ENCODE measurements at regions not wholly inside any gene's neighbourhood (a gene's known extent, or its start where the extent isn't known, plus 50 kb on each side); places are given as distances from the start of the nearest gene placed in this dataset.

DNA sequence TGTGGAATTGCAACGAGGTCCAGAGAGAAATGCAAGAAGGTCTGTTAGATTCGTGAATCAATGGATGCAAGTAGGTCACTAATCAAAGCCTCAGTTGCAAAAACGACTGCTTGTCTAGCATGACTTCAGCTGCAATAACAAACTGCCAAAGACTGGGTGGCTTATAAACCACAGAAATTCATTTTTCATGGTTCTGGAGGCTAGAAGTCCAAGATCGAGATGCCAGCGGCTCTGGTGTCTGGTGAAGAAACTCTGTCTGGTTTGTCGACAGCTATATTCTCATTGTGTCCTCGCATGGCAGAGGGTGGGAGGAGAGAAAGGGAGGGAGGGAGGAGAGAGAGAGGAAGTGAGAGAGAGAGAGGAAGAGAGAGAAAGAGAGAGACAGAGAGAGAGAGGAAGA, 114.7 kb downstream of the MXRA5 start (continued):
- TF ChIP-seq, protein P1, sequence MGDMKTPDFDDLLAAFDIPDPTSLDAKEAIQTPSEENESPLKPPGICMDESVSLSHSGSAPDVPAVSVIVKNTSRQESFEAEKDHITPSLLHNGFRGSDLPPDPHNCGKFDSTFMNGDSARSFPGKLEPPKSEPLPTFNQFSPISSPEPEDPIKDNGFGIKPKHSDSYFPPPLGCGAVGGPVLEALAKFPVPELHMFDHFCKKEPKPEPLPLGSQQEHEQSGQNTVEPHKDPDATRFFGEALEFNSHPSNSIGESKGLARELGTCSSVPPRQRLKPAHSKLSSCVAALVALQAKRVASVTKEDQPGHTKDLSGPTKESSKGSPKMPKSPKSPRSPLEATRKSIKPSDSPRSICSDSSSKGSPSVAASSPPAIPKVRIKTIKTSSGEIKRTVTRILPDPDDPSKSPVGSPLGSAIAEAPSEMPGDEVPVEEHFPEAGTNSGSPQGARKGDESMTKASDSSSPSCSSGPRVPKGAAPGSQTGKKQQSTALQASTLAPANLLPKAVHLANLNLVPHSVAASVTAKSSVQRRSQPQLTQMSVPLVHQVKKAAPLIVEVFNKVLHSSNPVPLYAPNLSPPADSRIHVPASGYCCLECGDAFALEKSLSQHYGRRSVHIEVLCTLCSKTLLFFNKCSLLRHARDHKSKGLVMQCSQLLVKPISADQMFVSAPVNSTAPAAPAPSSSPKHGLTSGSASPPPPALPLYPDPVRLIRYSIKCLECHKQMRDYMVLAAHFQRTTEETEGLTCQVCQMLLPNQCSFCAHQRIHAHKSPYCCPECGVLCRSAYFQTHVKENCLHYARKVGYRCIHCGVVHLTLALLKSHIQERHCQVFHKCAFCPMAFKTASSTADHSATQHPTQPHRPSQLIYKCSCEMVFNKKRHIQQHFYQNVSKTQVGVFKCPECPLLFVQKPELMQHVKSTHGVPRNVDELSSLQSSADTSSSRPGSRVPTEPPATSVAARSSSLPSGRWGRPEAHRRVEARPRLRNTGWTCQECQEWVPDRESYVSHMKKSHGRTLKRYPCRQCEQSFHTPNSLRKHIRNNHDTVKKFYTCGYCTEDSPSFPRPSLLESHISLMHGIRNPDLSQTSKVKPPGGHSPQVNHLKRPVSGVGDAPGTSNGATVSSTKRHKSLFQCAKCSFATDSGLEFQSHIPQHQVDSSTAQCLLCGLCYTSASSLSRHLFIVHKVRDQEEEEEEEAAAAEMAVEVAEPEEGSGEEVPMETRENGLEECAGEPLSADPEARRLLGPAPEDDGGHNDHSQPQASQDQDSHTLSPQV (IDR thresholded peaks at IDR 0.05) = no peak
- TF ChIP-seq, protein P2, sequence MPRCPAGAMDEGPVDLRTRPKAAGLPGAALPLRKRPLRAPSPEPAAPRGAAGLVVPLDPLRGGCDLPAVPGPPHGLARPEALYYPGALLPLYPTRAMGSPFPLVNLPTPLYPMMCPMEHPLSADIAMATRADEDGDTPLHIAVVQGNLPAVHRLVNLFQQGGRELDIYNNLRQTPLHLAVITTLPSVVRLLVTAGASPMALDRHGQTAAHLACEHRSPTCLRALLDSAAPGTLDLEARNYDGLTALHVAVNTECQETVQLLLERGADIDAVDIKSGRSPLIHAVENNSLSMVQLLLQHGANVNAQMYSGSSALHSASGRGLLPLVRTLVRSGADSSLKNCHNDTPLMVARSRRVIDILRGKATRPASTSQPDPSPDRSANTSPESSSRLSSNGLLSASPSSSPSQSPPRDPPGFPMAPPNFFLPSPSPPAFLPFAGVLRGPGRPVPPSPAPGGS (IDR thresholded peaks at IDR 0.05; ENCODE audit: borderline replicate concordance, insufficient read depth, low read depth, low read length, poor library complexity, severe bottlenecking) = no peak
- no peak for TF ChIP-seq BACH1 (IDR thresholded peaks at IDR 0.05; ENCODE audit: borderline replicate concordance)
- no peak for TF ChIP-seq CBX5 (IDR thresholded peaks at IDR 0.05; ENCODE audit: low read depth)
- no peak for TF ChIP-seq SPI1 (IDR thresholded peaks at IDR 0.05; ENCODE audit: borderline replicate concordance, insufficient read depth, low read depth, low read length)
- TF ChIP-seq PML (IDR thresholded peaks at IDR 0.05; ENCODE audit: low read length) = no peak
- no peak for TF ChIP-seq NFIC (IDR thresholded peaks at IDR 0.05; ENCODE audit: low read depth, low read length)

DNA sequence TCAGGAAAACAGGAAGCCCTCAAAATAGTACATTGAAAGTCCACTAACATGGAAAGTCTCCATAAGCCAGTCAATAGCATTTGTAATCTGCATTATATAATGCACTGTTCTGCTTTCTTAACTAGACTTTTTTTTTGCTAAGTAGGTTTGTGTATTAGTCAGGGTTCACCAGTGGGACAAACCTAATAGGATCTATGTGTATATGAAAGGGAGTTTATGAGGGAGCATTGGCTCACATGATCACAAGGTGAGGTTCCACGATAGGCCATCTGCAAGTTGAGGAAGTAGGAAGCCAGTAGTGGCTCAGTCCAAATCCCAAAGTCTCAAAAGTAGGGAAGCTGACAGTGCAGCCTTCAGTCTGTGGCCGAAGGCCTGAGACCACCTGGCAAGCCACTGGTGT, 116.0 kb downstream of the MXRA5 start:
- Histone ChIP-seq H3K9me3 (replicated peaks; ENCODE audit: control insufficient read depth, insufficient read depth, low read length) (no peaks in the 10 kb centered on the region), H3K79me2 (ENCODE audit: control insufficient read depth, insufficient read depth, low read length) (no peaks in the 10 kb centered on the region), H2AFZ (ENCODE audit: control insufficient read depth, low read depth, low read length) (no peak overlapping the region), H4K20me1 (ENCODE audit: control insufficient read depth, insufficient read depth) (no peaks in the 10 kb centered on the region), H3K27me3 (replicated peaks in 1 of 2; ENCODE audit: control insufficient read depth in 2 of 2, insufficient read depth in 2 of 2, low read length in 1 of 2) (no peaks in the 10 kb centered on the region), H3K4me1 (ENCODE audit: control insufficient read depth, insufficient read depth, low read length) (no peaks in the 10 kb centered on the region), H3K9ac (ENCODE audit: control insufficient read depth, insufficient read depth, low read length) (no peak overlapping the region), H3K4me2 (ENCODE audit: control insufficient read depth, insufficient read depth) (no peak overlapping the region), H3K4me3 (no peak overlapping the region), H3K27ac (ENCODE audit: control insufficient read depth, insufficient read depth) (no peak overlapping the region), H3K36me3 (ENCODE audit: control insufficient read depth in 2 of 2, insufficient read depth in 2 of 2, low read length in 1 of 2) (no peaks in the 10 kb centered on the region)
- ChIA-PET SMC1A (ENCODE audit: uncharacterized antibody, unreplicated experiment) (no interaction called here), POLR2A (no interaction called here), CTCF (no interaction called here), RAD21 (ENCODE audit: unreplicated experiment) (no interaction called here)
- TF ChIP-seq KLF5 (IDR thresholded peaks at IDR 0.05; ENCODE audit: partially characterized antibody) (no peak), SUPT20H (IDR thresholded peaks at IDR 0.05; ENCODE audit: borderline replicate concordance, control insufficient read depth, low read depth, low read length) (no peak), POLR2AphosphoS5 (IDR thresholded peaks at IDR 0.05; ENCODE audit: low read length) (no peak), MTA2 (IDR thresholded peaks at IDR 0.05; ENCODE audit: low read depth) (no peak), MXI1 (IDR thresholded peaks at IDR 0.05; ENCODE audit: low read depth, low read length) (no peak)
- TF ChIP-seq, protein P2 (IDR thresholded peaks at IDR 0.05; ENCODE audit: borderline replicate concordance, insufficient read depth, low read depth, low read length, poor library complexity, severe bottlenecking) = no peak
- 7% methylated on average over 2 of the region's 2 CpGs for WGBS (ENCODE audit: insufficient coverage, insufficient replicate concordance, low lambda C conversion rate, missing lambda C conversion rate)
- ATAC-seq (no peak), FAIRE-seq (no peak), DNase-seq (ENCODE audit: low read depth, low spot score) (no peak)
- intact Hi-C loops (cut with micrococcal nuclease; ENCODE audit: unreplicated experiment) (no loop called here), in situ Hi-C loops (cut with MboI) (no loop called here)
- BruUV-seq (replicated peaks) = no TSS peak

Data from GM12878 (cell line).